GM23338 (cell line): ENCODE measurements at regions not wholly inside any gene's neighbourhood (a gene's known extent, or its start where the extent isn't known, plus 50 kb on each side); places are given as distances from the start of the nearest gene placed in this dataset.
"Not testable (repeated sequence)": the region's sequence is repeated elsewhere in the genome, so short reads cannot be mapped to it uniquely, and the experiment has no call there.

Experiments
- ATAC-seq: fragments of 200-7000 bp; cut with Tn5 transposase; 3 replicates; pipeline ENCODE4 v1.9.1; 2020
- DNase-seq: peaks from one replicate; pipeline ENCODE4 v3.0.0-alpha.2; 2015; ENCODE audit warnings: low spot score
- H2AFZ ChIP-seq: fragments of 200-600 bp; sonication (generic); 2 replicates; pipeline ENCODE4 v1.8.0; 2016; ENCODE audit warnings: antibody characterized with exemption, mild to moderate bottlenecking, moderate library complexity
- H3F3A ChIP-seq: fragments of 200-600 bp; sonication (generic); replicated peaks from 2 replicates; pipeline ENCODE4 v1.8.0; 2017; ENCODE audit warnings: antibody characterized with exemption, mixed run types, low read depth
- H3K27ac ChIP-seq: fragments of 200-600 bp; sonication (generic); 2 replicates; pipeline ENCODE4 v1.6.1; 2016; ENCODE audit warnings: low read depth
- H3K27me3 ChIP-seq: fragments of 200-600 bp; sonication (generic); 2 replicates; pipeline ENCODE4 v1.8.0; 2016; ENCODE audit warnings: mild to moderate bottlenecking, mixed run types, moderate library complexity; ENCODE audit not compliant: insufficient read depth
- H3K36me3 ChIP-seq: fragments of 200-600 bp; sonication (generic); 2 replicates; pipeline ENCODE4 v1.8.0; 2016; ENCODE audit warnings: mild to moderate bottlenecking; ENCODE audit not compliant: insufficient read depth
- H3K4me1 ChIP-seq: fragments of 200-600 bp; sonication (generic); 2 replicates; pipeline ENCODE4 v1.8.0; 2016; ENCODE audit warnings: mild to moderate bottlenecking, moderate library complexity; ENCODE audit not compliant: insufficient read depth
- H3K4me2 ChIP-seq: fragments of 200-600 bp; sonication (generic); 2 replicates; pipeline ENCODE4 v1.7.1; 2017; ENCODE audit warnings: mixed run types
- H3K4me3 ChIP-seq: fragments of 200-600 bp; sonication (generic); 2 replicates; pipeline ENCODE4 v1.6.1; 2016; ENCODE audit warnings: mixed run types
- H3K79me2 ChIP-seq: fragments of 200-600 bp; sonication (generic); replicated peaks from 2 replicates; pipeline ENCODE4 v1.8.0; 2017; ENCODE audit warnings: mild to moderate bottlenecking; ENCODE audit not compliant: insufficient read depth
- H3K9me2 ChIP-seq: fragments of 200-600 bp; sonication (generic); 2 replicates; pipeline ENCODE4 v1.8.0; 2017; ENCODE audit not compliant: insufficient read depth
- H4K20me1 ChIP-seq: fragments of 200-600 bp; sonication (generic); replicated peaks from 2 replicates; pipeline ENCODE4 v1.8.0; 2017; ENCODE audit warnings: mild to moderate bottlenecking; ENCODE audit not compliant: insufficient read depth
- H3K27ac Mint-ChIP-seq: 2 replicates; pipeline ENCODE4 v1.8.0; 2020; ENCODE audit warnings: inconsistent platforms, mild to moderate bottlenecking, moderate library complexity, mixed read lengths
- H3K27me3 Mint-ChIP-seq: 3 replicates; pipeline ENCODE4 v1.8.0; 2022; ENCODE audit warnings: low read depth, mild to moderate bottlenecking, moderate library complexity, mixed read lengths, inconsistent platforms; ENCODE audit not compliant: insufficient read depth, poor library complexity
- H3K36me3 Mint-ChIP-seq: 3 replicates; pipeline ENCODE4 v1.8.0; 2021; ENCODE audit warnings: low read depth, mild to moderate bottlenecking, inconsistent platforms, moderate library complexity, mixed read lengths
- H3K4me1 Mint-ChIP-seq: 3 replicates; pipeline ENCODE4 v1.8.0; 2020; ENCODE audit warnings: mild to moderate bottlenecking, inconsistent platforms, mixed read lengths
- H3K4me3 Mint-ChIP-seq: 3 replicates; pipeline ENCODE4 v1.8.0; 2021; ENCODE audit warnings: moderate library complexity, mild to moderate bottlenecking, inconsistent platforms, mixed read lengths
- H3K9me3 Mint-ChIP-seq: 3 replicates; pipeline ENCODE4 v1.8.0; 2020; ENCODE audit warnings: moderate library complexity, mild to moderate bottlenecking, inconsistent platforms, mixed read lengths
- CREB1 ChIP-seq: fragments of 250-450 bp; sonication (Bioruptor Pico); IDR thresholded peaks from 2 replicates; pipeline ENCODE4 v1.5.0; 2020; ENCODE audit warnings: low read depth, mild to moderate bottlenecking, moderate library complexity
- EZH2 ChIP-seq: fragments of 200-600 bp; sonication (generic); IDR thresholded peaks from one replicate; pipeline ENCODE4 v1.8.0; 2017; ENCODE audit warnings: antibody characterized with exemption, mild to moderate bottlenecking, low read depth; ENCODE audit not compliant: unreplicated experiment
- EZH2phosphoT487 ChIP-seq: fragments of 200-600 bp; sonication (generic); IDR thresholded peaks from one replicate; pipeline ENCODE4 v1.8.1; 2018; ENCODE audit warnings: antibody characterized with exemption; ENCODE audit not compliant: unreplicated experiment
- JUNB ChIP-seq: IDR thresholded peaks from one replicate; pipeline ENCODE4 v1.6.1; 2016; ENCODE audit warnings: antibody characterized with exemption; ENCODE audit not compliant: unreplicated experiment
- POLR2AphosphoS5 ChIP-seq: IDR thresholded peaks from 2 replicates; pipeline ENCODE4 v1.6.1; 2016; ENCODE audit warnings: antibody characterized with exemption, low read depth
- STAT1 ChIP-seq: IDR thresholded peaks from one replicate; pipeline ENCODE4 v1.6.1; 2016; ENCODE audit warnings: antibody characterized with exemption; ENCODE audit not compliant: unreplicated experiment
- ZNF114 ChIP-seq: fragments of 250-450 bp; sonication (Bioruptor Pico); IDR thresholded peaks from 2 replicates; pipeline ENCODE4 v1.5.0; 2020; ENCODE audit warnings: mild to moderate bottlenecking, moderate library complexity
- ZNF331 ChIP-seq: fragments of 250-450 bp; sonication (Bioruptor Pico); IDR thresholded peaks from 2 replicates; pipeline ENCODE4 v1.5.0; 2020; ENCODE audit warnings: low read depth, mild to moderate bottlenecking, moderate library complexity
- TF ChIP-seq, protein P1 (sequence below), 2 experiments: fragments of 200-600 bp in 1 of 2; sonication (generic) in 1 of 2; conservative IDR thresholded peaks; 2 replicates each; pipeline versions ENCODE4 v1.5.1 to v1.6.1; 2016 to 2017; ENCODE audit warnings: antibody characterized with exemption in 2 of 2, low read depth in 2 of 2, mild to moderate bottlenecking in 2 of 2, moderate library complexity in 1 of 2
- TF ChIP-seq, protein P2 (sequence below): IDR thresholded peaks from one replicate; pipeline ENCODE4 v1.6.1; 2018; ENCODE audit warnings: antibody characterized with exemption; ENCODE audit not compliant: unreplicated experiment
- TF ChIP-seq, protein P3 (sequence below): fragments of 250-450 bp; sonication (Bioruptor Pico); IDR thresholded peaks from 2 replicates; pipeline ENCODE4 v1.5.0; 2020; ENCODE audit warnings: mild to moderate bottlenecking, moderate library complexity

DNA sequence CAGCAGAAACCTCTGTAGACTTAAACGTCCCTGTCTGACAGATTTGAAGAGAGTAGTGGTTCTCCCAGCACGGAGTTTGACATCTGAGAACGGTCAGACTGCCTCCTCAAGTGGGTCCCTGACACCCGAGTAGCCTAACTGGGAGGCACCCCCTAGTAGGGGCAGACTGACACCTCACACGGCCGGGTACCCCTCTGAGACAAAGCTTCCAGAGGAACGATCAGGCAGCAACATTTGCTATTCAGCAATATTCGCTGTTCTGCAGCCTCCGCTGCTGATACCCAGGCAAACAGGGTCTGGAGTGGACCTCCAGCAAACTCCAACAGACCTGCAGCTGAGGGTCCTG, 61.5 kb upstream of the ATP2C1 start:
- not testable (repeated sequence) for DNase-seq, H3K36me3 Mint-ChIP-seq, H3K27ac ChIP-seq, H3K27me3 Mint-ChIP-seq, H3K27ac Mint-ChIP-seq, H3K4me3 Mint-ChIP-seq, H3K27me3 ChIP-seq, H4K20me1 ChIP-seq, ATAC-seq, H3K79me2 ChIP-seq, H3K9me2 ChIP-seq, H3F3A ChIP-seq, H3K36me3 ChIP-seq, H3K4me3 ChIP-seq, H3K9me3 Mint-ChIP-seq
- Histone ChIP-seq H2AFZ (peak overlapping the region; percentile 74; the same call in 1 of the 2 replicates), H3K4me1 (peaks cover 46% of the 10 kb centered on the region), H3K4me2 (peak overlapping the region; percentile 50)
- H3K4me1 Mint-ChIP-seq: peaks cover 42% of the 10 kb centered on the region

DNA sequence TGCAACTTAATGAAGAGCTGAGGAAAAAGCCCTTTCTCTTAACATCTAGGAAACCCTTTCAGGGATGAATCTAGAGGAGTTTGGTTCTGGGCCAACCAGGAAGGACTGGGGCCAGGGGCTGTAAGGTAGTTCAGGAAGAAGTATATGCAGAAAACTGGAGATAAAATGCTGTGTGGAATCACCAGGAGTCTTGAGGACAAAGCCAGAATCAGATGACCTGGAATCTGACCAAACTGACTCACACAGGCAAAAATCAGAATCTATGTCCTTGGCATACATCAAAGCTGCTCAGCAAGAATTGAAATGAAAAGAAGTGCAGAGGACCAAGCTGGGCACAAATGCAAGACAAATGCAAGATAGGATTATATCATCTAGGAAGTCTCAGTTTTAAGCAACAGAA, 59.4 kb upstream of the ATP2C1 start:
- Histone ChIP-seq H3K27me3 (no peaks in the 10 kb centered on the region), H4K20me1 (no peaks in the 10 kb centered on the region), H3K79me2 (no peaks in the 10 kb centered on the region), H3K9me2 (no peaks in the 10 kb centered on the region), H2AFZ (no peak overlapping the region), H3K27ac (no peak overlapping the region), H3K4me1 (peaks cover 45% of the 10 kb centered on the region), H3K36me3 (no peaks in the 10 kb centered on the region), H3F3A (no peaks in the 10 kb centered on the region), H3K4me3 (no peak overlapping the region), H3K4me2 (no peak overlapping the region)
- ATAC-seq (no peak), DNase-seq (no peak)
- H3K9me3 Mint-ChIP-seq: no peaks in the 10 kb centered on the region; the same call in 2 of the 3 replicates
- no peak overlapping the region for H3K4me3 Mint-ChIP-seq
- H3K27me3 Mint-ChIP-seq: peaks cover 2% of the 10 kb centered on the region
- peaks cover 44% of the 10 kb centered on the region for H3K4me1 Mint-ChIP-seq
- H3K27ac Mint-ChIP-seq: no peak overlapping the region
- no peaks in the 10 kb centered on the region for H3K36me3 Mint-ChIP-seq
- TF ChIP-seq, protein P1, sequence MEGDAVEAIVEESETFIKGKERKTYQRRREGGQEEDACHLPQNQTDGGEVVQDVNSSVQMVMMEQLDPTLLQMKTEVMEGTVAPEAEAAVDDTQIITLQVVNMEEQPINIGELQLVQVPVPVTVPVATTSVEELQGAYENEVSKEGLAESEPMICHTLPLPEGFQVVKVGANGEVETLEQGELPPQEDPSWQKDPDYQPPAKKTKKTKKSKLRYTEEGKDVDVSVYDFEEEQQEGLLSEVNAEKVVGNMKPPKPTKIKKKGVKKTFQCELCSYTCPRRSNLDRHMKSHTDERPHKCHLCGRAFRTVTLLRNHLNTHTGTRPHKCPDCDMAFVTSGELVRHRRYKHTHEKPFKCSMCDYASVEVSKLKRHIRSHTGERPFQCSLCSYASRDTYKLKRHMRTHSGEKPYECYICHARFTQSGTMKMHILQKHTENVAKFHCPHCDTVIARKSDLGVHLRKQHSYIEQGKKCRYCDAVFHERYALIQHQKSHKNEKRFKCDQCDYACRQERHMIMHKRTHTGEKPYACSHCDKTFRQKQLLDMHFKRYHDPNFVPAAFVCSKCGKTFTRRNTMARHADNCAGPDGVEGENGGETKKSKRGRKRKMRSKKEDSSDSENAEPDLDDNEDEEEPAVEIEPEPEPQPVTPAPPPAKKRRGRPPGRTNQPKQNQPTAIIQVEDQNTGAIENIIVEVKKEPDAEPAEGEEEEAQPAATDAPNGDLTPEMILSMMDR (conservative IDR thresholded peaks at IDR 0.05; ENCODE audit: low read depth in 2 of 2): no peak
- TF ChIP-seq ZNF331 (no peak), POLR2AphosphoS5 (no peak), EZH2 (no peak), CREB1 (no peak), EZH2phosphoT487 (no peak), ZNF114 (no peak), STAT1 (no peak), JUNB (no peak)
- TF ChIP-seq, protein P2, sequence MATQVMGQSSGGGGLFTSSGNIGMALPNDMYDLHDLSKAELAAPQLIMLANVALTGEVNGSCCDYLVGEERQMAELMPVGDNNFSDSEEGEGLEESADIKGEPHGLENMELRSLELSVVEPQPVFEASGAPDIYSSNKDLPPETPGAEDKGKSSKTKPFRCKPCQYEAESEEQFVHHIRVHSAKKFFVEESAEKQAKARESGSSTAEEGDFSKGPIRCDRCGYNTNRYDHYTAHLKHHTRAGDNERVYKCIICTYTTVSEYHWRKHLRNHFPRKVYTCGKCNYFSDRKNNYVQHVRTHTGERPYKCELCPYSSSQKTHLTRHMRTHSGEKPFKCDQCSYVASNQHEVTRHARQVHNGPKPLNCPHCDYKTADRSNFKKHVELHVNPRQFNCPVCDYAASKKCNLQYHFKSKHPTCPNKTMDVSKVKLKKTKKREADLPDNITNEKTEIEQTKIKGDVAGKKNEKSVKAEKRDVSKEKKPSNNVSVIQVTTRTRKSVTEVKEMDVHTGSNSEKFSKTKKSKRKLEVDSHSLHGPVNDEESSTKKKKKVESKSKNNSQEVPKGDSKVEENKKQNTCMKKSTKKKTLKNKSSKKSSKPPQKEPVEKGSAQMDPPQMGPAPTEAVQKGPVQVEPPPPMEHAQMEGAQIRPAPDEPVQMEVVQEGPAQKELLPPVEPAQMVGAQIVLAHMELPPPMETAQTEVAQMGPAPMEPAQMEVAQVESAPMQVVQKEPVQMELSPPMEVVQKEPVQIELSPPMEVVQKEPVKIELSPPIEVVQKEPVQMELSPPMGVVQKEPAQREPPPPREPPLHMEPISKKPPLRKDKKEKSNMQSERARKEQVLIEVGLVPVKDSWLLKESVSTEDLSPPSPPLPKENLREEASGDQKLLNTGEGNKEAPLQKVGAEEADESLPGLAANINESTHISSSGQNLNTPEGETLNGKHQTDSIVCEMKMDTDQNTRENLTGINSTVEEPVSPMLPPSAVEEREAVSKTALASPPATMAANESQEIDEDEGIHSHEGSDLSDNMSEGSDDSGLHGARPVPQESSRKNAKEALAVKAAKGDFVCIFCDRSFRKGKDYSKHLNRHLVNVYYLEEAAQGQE: no peak
- TF ChIP-seq, protein P3, sequence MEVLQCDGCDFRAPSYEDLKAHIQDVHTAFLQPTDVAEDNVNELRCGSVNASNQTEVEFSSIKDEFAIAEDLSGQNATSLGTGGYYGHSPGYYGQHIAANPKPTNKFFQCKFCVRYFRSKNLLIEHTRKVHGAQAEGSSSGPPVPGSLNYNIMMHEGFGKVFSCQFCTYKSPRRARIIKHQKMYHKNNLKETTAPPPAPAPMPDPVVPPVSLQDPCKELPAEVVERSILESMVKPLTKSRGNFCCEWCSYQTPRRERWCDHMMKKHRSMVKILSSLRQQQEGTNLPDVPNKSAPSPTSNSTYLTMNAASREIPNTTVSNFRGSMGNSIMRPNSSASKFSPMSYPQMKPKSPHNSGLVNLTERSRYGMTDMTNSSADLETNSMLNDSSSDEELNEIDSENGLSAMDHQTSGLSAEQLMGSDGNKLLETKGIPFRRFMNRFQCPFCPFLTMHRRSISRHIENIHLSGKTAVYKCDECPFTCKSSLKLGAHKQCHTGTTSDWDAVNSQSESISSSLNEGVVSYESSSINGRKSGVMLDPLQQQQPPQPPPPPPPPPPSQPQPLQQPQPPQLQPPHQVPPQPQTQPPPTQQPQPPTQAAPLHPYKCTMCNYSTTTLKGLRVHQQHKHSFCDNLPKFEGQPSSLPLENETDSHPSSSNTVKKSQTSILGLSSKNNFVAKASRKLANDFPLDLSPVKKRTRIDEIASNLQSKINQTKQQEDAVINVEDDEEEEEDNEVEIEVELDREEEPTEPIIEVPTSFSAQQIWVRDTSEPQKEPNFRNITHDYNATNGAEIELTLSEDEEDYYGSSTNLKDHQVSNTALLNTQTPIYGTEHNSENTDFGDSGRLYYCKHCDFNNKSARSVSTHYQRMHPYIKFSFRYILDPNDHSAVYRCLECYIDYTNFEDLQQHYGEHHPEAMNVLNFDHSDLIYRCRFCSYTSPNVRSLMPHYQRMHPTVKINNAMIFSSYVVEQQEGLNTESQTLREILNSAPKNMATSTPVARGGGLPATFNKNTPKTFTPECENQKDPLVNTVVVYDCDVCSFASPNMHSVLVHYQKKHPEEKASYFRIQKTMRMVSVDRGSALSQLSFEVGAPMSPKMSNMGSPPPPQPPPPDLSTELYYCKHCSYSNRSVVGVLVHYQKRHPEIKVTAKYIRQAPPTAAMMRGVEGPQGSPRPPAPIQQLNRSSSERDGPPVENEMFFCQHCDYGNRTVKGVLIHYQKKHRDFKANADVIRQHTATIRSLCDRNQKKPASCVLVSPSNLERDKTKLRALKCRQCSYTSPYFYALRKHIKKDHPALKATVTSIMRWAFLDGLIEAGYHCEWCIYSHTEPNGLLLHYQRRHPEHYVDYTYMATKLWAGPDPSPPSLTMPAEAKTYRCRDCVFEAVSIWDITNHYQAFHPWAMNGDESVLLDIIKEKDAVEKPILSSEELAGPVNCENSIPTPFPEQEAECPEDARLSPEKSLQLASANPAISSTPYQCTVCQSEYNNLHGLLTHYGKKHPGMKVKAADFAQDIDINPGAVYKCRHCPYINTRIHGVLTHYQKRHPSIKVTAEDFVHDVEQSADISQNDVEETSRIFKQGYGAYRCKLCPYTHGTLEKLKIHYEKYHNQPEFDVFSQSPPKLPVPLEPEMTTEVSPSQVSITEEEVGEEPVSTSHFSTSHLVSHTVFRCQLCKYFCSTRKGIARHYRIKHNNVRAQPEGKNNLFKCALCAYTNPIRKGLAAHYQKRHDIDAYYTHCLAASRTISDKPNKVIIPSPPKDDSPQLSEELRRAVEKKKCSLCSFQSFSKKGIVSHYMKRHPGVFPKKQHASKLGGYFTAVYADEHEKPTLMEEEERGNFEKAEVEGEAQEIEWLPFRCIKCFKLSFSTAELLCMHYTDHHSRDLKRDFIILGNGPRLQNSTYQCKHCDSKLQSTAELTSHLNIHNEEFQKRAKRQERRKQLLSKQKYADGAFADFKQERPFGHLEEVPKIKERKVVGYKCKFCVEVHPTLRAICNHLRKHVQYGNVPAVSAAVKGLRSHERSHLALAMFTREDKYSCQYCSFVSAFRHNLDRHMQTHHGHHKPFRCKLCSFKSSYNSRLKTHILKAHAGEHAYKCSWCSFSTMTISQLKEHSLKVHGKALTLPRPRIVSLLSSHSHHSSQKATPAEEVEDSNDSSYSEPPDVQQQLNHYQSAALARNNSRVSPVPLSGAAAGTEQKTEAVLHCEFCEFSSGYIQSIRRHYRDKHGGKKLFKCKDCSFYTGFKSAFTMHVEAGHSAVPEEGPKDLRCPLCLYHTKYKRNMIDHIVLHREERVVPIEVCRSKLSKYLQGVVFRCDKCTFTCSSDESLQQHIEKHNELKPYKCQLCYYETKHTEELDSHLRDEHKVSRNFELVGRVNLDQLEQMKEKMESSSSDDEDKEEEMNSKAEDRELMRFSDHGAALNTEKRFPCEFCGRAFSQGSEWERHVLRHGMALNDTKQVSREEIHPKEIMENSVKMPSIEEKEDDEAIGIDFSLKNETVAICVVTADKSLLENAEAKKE (CRISPR knock-in tag): no peak
